ENCODE measurements at regions not wholly inside any gene's neighbourhood (a gene's known extent, or its start where the extent isn't known, plus 50 kb on each side); places are given as distances from the start of the nearest gene placed in this dataset.

- Histone ChIP-seq H3K27me3 (replicated peaks in 1 of 7) (no peaks in the 10 kb centered on the region), H3K27ac (no peak overlapping the region), H3K4me1 (no peaks in the 10 kb centered on the region), H3K4me3 (no peak overlapping the region), H3K36me3 (no peaks in the 10 kb centered on the region), H3K9me3 (peaks cover 0 to 3% (median 0%) of the 10 kb centered on the region in 8 donors)
- intact Hi-C loops (cut with DNase I; ENCODE audit: low total_unique reads) = no loop called here
- no peak for TF ChIP-seq POLR2A (IDR thresholded peaks at IDR 0.05)
- TF ChIP-seq CTCF (IDR thresholded peaks at IDR 0.05 in 8 of 11, conservative IDR thresholded peaks at IDR 0.05 in 3 of 11) = no peak
- no peak for TF ChIP-seq POLR2AphosphoS5 (IDR thresholded peaks at IDR 0.05)
- DNase-seq = no peak
- 71 to 88% (median 79%) methylated on average over 2 of the region's 2 CpGs for WGBS, 5 donors
Measured at GRCh38 chr4:66229885-66230284, 559.6 kb upstream of the EPHA5 start.

- Histone ChIP-seq H3K36me3 (no peaks in the 10 kb centered on the region), H3K9me3 (peaks cover 0 to 3% (median 0%) of the 10 kb centered on the region in 8 donors), H3K4me3 (no peak overlapping the region), H3K27me3 (replicated peaks in 1 of 7) (no peaks in the 10 kb centered on the region), H3K27ac (no peak overlapping the region), H3K4me1 (no peaks in the 10 kb centered on the region)
- no peak for TF ChIP-seq POLR2A (IDR thresholded peaks at IDR 0.05)
- no peak for DNase-seq
- 83 to 97% (median 93%) methylated on average over 1 of the region's 1 CpG for WGBS, 5 donors
- intact Hi-C loops (cut with DNase I; ENCODE audit: low total_unique reads) = no loop called here
Measured at GRCh38 chr4:66225539-66225938, 555.2 kb upstream of the EPHA5 start.

GRCh38 chr4:66223068-66223703 is 552.9 kb upstream of the EPHA5 start:
- Histone ChIP-seq H3K4me1 (no peaks in the 10 kb centered on the region), H3K9me3 (peaks cover 0 to under 1% (median 0%) of the 10 kb centered on the region in 8 donors)
- WGBS, 5 donors = 71 to 78% (median 73%) methylated on average over 9 of the region's 9 CpGs

GRCh38 chr4:66219401-66219800 is 549.1 kb upstream of the EPHA5 start:
- H3K27ac ChIP-seq = no peak overlapping the region
- DNase-seq = no peak
- 63 to 71% (median 66%) methylated on average over 2 of the region's 2 CpGs for WGBS, 5 donors
- H3K4me1 ChIP-seq = no peaks in the 10 kb centered on the region
- H3K9me3 ChIP-seq = peaks cover 0 to 9% (median 0%) of the 10 kb centered on the region in 8 donors
- TF ChIP-seq POLR2A (IDR thresholded peaks at IDR 0.05) = no peak
- TF ChIP-seq CTCF (IDR thresholded peaks at IDR 0.05 in 8 of 11, conservative IDR thresholded peaks at IDR 0.05 in 3 of 11) = no peak
- TF ChIP-seq POLR2AphosphoS5 (IDR thresholded peaks at IDR 0.05) = no peak
- H3K27me3 ChIP-seq (replicated peaks in 1 of 7) = no peaks in the 10 kb centered on the region
- H3K36me3 ChIP-seq = no peaks in the 10 kb centered on the region
- intact Hi-C loops (cut with DNase I; ENCODE audit: low total_unique reads) = no loop called here
- H3K4me3 ChIP-seq = no peak overlapping the region

More at GRCh38 chr4:66223068-66223703, 552.9 kb upstream of the EPHA5 start:
- H3K36me3 ChIP-seq = no peaks in the 10 kb centered on the region
- H3K27ac ChIP-seq = no peak overlapping the region
- intact Hi-C loops (cut with DNase I; ENCODE audit: low total_unique reads) = no loop called here
- H3K4me3 ChIP-seq = no peak overlapping the region
- DNase-seq = no peak
- no peaks in the 10 kb centered on the region for H3K27me3 ChIP-seq (replicated peaks in 1 of 7)
- TF ChIP-seq POLR2A (IDR thresholded peaks at IDR 0.05) = no peak
- TF ChIP-seq CTCF (IDR thresholded peaks at IDR 0.05 in 8 of 11, conservative IDR thresholded peaks at IDR 0.05 in 3 of 11) = no peak
- no peak for TF ChIP-seq POLR2AphosphoS5 (IDR thresholded peaks at IDR 0.05)
